NOMO-1 treated with dmso at 0.1 percent for 144 hours (cell line): ENCODE measurements at regions not wholly inside any gene's neighbourhood (a gene's known extent, or its start where the extent isn't known, plus 50 kb on each side); places are given as distances from the start of the nearest gene placed in this dataset.

ENCODE experiments used
- DNase-seq: peaks from one replicate; lab custom pipeline; 2025; ENCODE audit not compliant: unreplicated experiment; lab: John Stamatoyannopoulos, UW

DNA sequence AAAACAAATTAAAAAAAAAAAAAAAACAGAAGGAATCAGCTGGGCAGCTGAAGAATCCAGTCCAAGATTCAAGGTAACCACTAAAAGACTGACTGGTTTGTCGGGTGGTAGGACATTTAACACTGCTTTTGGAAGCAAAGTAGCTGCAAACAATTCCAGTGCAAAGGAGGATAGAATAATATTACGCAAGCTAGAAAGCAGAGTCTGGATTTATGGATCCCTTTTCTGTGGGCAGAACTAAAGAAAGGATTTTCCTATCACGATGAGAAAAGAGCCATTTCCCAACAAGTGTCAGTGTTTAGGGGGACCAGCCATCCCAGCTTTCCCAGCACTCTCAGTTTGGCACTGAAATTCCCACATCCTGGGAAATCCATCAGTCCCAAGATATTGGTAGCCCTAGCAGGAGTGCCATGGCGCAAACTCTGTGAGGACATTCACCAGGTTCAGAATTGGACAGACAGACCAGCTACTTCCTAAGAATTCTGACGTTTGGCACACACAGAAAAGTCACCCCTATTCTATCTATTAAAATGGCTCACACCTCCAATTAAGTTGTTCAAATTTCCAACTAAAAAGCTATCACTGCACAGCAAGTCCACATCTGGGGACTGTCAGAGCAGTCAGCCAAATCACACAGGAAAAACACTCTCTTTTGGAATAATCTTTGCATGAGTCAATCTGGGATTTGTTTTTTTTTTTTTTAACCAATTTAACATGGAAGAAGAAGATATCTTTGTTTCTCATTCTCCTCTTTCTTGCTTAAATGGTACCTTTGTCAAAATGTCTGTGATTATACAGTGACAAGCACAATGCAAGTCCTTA, 356.8 kb upstream of the ARID1B start:
- DNase-seq = no peak

DNA sequence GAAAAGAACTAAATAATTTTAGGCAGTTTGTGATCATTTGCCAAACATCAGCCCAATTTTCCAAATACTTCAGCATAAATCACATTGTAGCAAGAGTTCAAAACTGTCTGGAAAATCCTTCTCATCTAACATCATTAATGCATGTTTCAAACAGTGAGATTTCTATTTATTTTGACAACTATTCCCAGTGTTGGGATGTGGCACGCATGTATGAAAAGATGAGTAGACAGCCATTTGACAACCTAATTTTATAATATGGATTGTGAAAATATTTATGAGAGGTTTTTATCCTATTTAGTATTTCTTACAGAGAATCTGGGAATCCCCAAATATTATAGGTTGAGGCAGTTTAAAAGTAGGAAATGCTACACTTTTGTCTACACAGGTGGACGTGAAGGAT, 357.6 kb upstream of the ARID1B start:
- no peak for DNase-seq

DNA sequence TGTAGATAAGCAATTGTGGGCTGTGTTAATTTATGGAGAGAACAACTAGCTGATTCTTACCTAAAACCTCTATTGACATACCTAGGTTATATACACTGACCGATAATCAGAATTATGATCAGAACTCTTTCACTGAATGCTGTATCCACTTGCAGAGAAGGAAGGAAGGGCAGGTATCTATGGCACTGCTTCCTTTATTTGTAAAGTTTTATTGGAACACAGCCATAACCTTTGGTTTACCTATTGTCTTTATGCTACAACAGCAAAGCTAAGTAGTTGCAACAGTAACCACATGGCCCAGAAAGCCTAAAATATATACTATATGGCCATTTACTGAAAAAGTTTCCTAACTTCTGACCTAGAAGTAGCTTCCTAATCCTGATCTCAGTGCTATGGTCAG, 358.9 kb upstream of the ARID1B start:
- no peak for DNase-seq

DNA sequence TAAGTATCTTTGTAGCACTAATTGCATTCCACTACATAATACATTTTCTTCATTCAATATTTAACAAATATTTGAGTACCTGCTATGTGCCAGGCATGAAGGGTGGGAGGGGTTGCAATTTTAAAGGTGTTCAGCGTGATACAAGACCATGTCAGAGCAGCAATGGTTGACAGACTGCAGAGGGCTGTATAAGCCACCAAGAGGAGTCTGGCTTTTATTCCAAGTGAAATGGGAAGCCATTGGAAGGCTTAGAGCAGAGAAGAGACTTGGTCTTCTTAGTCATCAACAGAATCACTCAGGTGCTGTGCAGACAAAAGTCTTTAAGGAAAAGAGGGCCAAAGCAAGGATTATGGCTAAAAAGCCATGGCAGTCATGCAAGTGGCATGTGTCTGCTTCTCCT, 360.8 kb upstream of the ARID1B start:
- DNase-seq = no peak

DNA sequence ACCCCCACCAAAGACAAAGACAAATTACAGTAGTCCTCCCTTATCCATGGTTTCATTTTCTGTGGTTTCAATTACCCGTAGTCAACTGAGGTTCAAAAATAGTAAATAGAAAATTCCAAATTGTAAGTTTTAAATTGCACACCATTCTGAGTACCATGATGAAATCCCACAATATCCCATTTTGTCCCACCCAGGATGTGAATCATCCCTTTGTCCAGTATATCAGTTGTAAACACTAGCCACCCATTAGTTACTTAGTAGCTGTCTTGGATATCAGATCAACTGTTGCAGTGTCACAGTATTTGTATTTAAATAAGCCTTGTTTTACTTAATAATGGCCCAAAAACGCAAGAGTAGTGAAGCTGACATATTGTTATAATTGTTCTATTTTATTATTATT, 364.0 kb upstream of the ARID1B start:
- no peak for DNase-seq

DNA sequence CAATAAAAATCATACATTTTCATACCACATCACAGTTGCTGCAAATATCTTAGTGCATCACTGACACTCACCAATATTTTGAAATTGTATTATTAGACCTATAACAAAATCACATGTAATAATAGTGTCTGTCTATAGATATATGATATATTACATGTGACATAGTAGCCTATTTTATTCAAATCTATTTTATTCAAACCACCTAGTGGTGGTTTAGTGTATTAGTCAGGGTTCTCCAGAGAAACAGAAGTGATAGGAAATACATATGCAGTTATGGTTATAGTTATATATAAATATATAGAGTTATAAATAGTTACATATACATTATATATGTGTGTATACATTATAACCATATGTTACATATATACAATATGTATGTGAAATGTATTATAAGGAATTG, 366.5 kb upstream of the ARID1B start:
- DNase-seq = no peak

DNA sequence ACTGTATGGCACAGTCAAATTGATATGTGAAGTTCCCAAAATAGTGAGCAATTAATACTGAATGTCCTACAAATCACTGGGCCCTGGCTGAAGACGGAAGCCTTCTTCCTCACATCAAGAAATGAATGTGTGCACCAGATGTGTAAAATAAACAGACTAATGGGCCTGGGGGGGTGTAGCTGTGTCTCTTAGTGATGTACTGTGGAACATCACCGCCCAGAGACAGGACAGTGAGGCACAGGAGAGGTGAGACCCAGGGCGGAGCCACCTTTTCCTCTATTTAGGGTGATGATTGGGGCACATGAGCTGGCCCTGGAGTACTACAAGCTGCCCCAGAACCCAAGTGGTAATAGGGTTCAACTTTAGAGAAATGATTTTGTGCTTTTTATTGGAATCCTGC, 368.5 kb upstream of the ARID1B start:
- DNase-seq = no peak

DNA sequence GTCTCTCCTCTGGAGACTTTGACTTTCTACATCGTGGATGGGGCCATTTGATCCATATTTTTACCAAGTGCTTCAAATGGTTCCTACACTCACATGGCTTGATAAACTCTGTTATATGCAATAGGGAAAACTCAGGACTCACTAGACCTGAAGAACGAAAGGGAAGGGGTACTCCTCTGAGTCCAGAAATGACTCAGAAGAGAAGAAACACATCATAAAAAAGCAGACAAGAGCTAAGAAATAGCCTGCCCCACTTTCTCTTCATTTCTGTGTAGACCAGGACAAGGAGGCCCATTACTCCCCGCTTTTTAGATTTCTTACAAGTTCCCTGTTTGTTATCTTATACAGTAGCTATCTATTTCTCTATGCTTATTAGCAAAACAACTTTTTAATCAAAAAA, 369.8 kb upstream of the ARID1B start:
- DNase-seq = no peak

DNA sequence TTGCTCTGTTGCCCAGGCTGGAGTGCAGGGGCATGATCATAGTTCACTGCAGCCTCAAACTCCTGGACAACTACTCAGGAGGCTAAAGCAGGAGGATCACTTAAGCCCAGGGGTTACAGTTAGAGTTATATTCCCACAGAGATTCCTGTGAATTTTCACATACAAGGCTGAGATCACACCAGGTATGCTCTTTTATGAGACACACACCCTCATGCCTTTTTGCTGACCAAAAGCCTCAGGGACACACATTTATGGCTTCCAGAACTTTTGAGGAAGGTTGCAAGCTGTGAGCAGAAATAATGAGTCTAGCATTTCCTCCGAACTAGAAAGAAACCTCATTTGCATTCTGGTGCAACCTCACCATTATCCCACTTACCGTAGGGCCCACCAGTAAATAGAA, 370.5 kb upstream of the ARID1B start:
- DNase-seq = no peak

DNA sequence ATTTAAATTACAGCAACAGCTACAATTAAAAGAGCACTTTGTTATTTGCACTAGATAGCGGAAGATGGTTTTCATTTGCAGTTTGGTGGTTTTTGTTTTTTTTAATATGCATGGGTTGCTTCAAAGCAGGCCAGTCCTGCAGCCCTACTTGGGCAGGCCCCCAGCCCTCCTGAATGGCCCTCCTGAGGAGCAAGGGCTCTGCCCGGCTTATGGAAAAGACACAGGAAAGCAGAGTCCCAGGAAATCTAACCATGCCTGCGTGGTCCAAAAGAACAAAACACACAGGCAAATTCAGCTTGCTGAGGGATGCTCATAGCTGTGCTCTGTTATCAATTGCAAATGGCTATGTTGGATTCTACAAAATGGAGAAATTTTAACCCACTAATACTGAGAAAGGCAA, 371.1 kb upstream of the ARID1B start:
- DNase-seq = no peak

DNA sequence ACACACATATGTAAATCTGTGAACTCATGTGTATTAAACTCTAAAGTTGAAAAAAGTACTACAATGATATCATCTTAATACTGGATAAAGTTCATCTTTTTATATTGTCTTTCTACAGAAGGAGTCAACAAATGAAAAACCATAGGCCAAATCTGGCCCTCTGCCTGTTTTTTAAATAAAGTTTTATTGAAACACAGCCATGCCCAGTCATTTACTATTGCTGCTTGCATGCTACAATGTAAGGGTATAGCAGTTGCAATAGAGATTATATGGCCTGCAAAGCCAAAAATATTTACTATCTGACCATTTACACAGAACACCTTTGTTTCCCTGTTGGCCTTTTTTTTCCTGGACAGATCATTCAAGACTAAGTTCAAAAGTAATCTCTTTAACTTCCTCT, 374.6 kb upstream of the ARID1B start:
- no peak for DNase-seq

DNA sequence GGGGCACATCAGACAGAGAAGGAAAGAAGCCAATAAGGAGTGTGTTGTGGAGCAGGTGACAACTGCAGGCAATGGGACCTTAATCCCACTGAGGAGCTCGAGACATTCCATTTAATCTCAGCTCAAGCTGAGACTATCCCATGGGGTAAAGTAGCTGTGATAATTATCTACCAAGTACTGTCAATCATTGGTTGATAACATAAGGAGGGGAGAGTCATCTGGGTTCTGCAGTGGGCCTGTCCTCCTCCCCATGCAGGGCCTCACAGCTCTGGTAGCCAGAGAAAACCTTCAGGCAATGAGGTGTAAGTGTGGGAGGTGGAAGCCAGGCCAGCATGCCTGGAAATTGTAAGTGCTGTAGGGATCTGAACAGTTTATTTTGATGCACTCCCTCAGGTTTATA, 375.0 kb upstream of the ARID1B start:
- DNase-seq = no peak

DNA sequence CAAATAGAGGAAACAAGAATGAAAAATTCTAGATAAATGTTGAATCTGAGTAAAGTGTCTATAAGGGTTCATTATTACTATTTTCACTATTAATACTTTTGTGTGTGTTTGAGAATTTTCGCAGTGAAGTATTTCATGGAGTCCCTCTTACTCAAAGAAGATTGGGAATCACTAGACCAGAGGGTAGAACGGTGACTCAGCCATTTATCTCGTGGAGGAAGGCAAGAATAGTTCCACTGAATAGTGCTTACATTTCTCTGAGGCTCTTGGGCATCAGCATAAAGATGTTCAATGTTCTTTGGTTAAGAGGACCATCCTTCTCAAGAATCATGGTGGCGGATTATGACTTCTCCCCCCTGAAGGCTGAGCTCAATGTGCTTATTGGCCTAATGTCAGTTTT, 376.7 kb upstream of the ARID1B start:
- DNase-seq = no peak

DNA sequence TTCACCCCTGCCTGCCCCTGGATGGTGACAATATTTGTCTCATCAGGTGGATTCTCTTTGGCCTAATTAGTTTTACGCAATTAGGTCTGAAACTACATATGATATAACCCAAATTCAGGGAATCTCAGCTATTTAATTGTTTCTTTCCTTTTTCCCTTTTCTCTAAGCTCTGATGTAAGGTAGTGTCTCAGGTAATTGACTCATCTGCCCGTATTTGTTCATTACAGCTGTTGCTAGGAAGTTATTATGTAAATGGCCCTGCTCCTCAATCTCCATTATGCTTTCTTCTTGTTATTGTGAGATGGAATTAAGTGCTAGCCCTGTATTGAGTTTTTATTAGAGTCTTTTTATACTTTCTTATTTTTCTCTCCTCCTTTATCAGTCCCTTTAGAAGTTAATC, 378.2 kb upstream of the ARID1B start:
- DNase-seq = no peak

DNA sequence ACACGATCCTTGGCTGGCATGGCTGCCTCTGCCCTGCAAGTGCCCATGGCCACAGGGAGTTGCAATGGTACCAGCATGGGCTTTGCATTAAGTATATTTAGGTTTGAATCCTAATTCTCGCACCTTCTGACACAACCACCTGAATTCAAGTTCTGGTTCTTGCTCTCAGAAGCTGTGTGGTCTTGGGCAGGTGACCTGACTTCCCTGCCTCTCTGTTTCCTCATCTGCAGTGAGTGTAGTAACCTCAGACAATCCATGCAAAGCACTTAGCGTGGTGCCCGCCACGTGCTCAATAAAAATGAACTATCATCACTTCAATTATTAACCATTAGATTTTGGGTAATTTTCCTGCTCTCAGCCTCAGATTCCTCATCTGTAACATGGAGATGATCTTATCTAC, 378.8 kb upstream of the ARID1B start:
- no peak for DNase-seq

DNA sequence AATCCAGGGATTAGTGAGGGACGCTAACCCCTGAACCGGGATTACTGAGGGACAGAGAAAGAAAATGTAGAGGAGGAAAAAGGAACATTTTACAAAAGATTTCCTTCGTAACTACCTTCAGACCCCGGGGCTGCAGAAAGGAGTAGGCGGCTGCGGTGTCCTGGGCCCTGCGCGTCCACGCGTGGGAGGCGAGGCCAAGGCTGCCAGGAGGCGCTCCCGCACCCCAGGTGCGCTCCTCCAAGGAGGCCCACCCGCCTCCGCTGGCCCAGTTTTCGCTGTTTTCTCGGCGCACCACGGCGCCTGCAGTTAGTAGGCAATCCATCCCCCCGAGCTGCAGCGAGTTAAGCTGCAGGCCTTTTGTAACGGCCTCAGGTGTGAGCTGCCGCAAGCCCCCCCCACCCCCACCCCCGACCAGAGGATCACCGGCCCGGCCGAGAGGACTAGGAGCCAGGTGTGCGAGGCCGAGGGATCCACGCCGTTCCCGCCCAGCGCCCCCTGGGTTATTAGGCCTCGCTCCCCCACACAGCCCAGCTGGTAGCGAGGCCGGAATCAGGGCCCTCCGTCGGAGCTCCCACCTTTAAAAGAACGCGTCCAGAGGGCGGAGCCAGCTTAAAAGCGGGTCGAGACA, 380.3 kb upstream of the ARID1B start:
- DNase-seq = no peak

DNA sequence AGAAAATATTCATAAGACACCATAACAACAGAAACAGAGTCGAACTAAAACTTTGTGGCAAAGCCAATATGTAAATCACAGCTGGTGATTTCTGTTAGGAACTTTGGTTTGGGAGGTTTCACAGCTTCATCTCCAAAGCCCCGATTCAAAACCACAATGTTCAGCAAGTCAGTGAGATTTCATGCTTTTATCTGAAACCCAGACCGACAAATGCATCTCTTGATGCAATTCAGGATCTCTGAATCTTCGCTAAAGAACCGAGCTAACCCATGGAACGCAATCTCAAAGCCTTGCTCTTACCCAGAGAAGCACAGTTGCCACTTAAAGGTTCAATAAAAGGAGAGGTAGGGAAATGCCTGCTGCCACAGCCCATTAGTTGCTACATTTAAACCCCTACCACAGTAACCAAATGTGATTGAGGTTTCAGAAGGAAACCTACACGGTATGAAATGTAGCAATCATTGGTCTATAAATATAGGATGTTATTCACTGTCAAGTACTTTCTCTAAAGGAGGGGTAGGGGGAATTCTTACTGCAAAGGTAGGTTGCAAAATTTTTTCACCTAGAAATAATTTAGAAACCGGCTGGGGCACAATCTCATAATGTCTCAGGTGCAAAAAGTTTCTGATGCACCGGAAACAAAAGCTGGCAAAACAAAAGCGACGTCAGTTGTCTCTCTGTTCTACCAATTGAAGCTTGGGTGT, 381.0 kb upstream of the ARID1B start:
- DNase-seq = no peak

DNA sequence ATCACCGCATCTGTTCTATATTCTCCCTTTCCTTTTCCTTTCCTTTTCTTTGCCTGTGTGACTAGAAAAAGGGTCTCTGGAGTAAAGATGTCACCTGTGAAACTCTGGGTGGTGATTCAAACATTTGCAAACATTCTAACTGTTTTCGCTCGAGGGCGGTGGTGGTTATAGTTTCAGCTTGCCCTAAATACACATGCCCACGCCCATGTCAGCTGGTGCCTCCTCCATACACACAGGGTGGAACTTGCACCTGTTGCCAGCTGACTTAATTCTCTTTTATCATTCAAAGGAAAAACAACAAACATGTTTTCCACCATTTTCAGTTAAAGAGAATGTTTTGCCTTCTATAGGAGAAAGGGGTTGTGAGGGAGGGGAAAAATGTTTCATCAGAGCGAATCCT, 381.9 kb upstream of the ARID1B start:
- DNase-seq = no peak

DNA sequence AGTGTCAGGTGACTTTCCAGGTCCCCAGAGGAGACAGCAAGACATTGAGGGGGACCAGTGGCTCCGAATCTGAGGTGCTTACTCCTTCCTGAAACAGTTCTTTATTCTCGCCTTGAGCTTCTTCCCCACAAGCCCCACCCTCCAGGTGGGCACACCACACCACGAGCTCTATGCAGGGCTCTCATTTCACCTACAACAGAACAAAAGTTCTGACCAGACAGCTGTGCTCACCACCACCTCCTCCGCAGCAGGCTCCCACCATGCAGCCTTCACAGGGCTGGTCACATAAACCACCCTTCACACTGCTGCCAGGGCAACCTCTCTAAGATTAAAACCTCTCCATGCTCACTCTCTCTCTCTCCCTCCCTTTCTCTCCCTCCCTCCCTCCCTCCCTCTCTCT, 384.5 kb upstream of the ARID1B start:
- DNase-seq = no peak

DNA sequence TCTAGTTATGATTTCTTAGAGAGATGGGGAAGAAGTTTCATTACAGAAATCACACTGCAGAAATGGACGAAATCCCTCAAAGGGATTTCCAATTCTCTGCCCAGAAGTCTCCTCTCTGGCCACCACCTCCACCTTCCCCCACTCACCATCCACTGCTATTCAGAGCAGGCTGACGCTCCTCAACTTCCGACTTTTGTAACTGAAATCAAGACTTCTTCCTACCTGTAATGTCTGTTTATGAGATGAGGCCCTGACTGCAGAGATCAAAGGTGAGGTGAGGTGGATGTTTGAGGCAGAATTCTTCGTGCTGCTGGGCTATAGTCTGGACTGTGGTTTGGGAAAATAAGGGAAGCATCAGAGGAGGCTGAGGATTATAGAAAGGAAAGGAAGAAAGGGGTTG, 385.2 kb upstream of the ARID1B start:
- no peak for DNase-seq

DNA sequence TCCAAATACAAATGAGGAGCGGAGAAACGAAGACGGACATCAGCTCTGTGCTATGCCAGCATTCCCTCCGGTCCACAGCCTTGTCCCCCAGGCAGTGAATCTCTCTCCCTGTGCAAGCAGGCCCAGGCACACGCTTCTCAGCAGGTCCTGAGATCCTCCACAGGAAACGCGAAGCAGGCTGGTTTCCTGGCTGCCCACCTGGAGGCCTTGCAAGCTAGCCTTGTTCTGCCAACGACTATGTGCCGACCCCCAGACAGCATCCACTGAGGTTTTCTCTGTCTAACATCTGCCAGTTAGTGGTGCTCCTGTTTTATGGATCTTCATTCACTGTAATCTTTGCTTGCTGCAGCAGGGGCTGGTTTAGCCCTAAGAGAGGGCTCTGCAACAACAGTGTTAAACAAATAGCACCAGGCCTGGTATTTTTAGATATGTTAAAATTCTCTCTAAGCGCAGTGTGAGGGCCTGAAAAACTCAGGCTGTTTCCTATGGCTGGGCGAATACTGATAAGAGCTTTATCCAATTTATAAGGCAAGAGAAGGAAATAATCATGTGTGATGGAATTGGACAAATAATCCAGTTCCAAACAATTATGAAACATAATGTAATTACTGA, 386.0 kb upstream of the ARID1B start:
- DNase-seq = no peak

DNA sequence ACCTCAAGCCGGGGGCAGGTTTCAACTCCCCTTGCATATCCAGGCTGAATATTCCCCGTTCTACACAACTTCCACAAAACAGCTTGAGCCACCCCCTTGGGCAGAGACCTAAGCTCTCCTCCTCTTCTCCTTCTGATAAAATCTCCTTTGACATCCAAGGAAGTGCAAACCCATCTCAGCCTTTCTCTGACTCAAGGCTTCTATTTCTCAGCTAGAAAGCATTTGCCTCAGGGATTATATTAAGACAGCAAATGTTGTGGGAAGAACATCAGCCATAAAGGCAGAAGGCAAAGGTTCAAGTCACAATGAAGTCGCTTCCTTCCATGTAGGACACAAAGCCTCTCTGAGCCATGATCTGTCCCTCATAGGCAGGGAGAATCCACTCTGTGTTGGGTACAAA, 386.6 kb upstream of the ARID1B start:
- DNase-seq = no peak
